Breast epithelium (tissue), 4 donors: ENCODE measurements at regions not wholly inside any gene's neighbourhood (a gene's known extent, or its start where the extent isn't known, plus 50 kb on each side); places are given as distances from the start of the nearest gene placed in this dataset.
A peak's percentile ranks its signal among the peaks of the same experiment; 100 is the strongest.

ENCODE experiments used
- DNase-seq, 2 donors: peaks; one replicate each; pipeline ENCODE4 v3.0.0-alpha.2; 2019; ENCODE audit warnings: low spot score in 2 of 2
- H3K27ac ChIP-seq, 2 donors: fragments of 200-600 bp; sonication (generic) in 1 of 2; one replicate each; pipeline ENCODE4 v1.5.1; 2016 to 2019; ENCODE audit warnings: mild to moderate bottlenecking in 1 of 2
- H3K27me3 ChIP-seq, 2 donors: fragments of 200-600 bp; sonication (generic) in 1 of 2; one replicate each; pipeline versions ENCODE4 v1.5.1 to v1.6.0; 2017 to 2019; ENCODE audit warnings: control low read depth in 1 of 2, mild to moderate bottlenecking in 1 of 2
- H3K36me3 ChIP-seq: fragments of 200-600 bp; one replicate; pipeline ENCODE4 v1.5.1; 2019
- H3K4me1 ChIP-seq, 2 donors: fragments of 200-600 bp; sonication (generic); one replicate each; pipeline ENCODE4 v1.5.1; 2016 to 2019; ENCODE audit warnings: control low read depth in 1 of 2
- H3K4me3 ChIP-seq, 3 donors: fragments of 200-600 bp; sonication (generic); 1 replicate in 2 of 3; 2 replicates in 1 of 3; pipeline ENCODE4 v1.5.1; 2016 to 2019; ENCODE audit warnings: mild to moderate bottlenecking in 3 of 3, moderate library complexity in 2 of 3
- H3K9me3 ChIP-seq, 2 donors: fragments of 200-600 bp; sonication (generic) in 1 of 2; one replicate each; pipeline ENCODE4 v1.5.1; 2016 to 2019; ENCODE audit warnings: control low read depth in 1 of 2
- CTCF ChIP-seq, 3 donors: fragments of 450-650 bp; IDR thresholded peaks; one replicate each; pipeline ENCODE4 v1.5.1; 2016 to 2017; ENCODE audit warnings: antibody characterized with exemption in 3 of 3, mild to moderate bottlenecking in 3 of 3, moderate library complexity in 3 of 3
- POLR2A ChIP-seq: fragments of 450-650 bp; IDR thresholded peaks from one replicate; pipeline ENCODE4 v1.6.1; 2016; ENCODE audit warnings: antibody characterized with exemption, mild to moderate bottlenecking, moderate library complexity
- POLR2AphosphoS5 ChIP-seq, 3 donors: sonication (generic); formaldehyde crosslinking; IDR thresholded peaks; one replicate each; pipeline ENCODE4 v1.6.1; 2017; ENCODE audit warnings: antibody characterized with exemption in 3 of 3
- intact Hi-C: fragments of 100-400 bp; cut with DNase I; formaldehyde crosslinking; loops from one replicate; pipeline ENCODE4 v1.15.1; 2023; ENCODE audit warnings: low total_unique reads

- Histone ChIP-seq H3K36me3 (no peaks in the 10 kb centered on the region), H3K4me1 (no peaks in the 10 kb centered on the region), H3K4me3 (no peak overlapping the region), H3K27me3 (no peaks in the 10 kb centered on the region), H3K9me3 (no peaks in the 10 kb centered on the region), H3K27ac (peak overlapping the region; percentile 36 to 59)
- peak in 1 of 2 donors; percentile 65 for DNase-seq
- TF ChIP-seq CTCF (IDR thresholded peaks at IDR 0.05) = no peak
- TF ChIP-seq POLR2AphosphoS5 (IDR thresholded peaks at IDR 0.05) = no peak
- no peak for TF ChIP-seq POLR2A
- intact Hi-C loops = no loop called here
Observed at GRCh38 chr2:2743164-2743571, 412.1 kb upstream of the MYT1L start.

GRCh38 chr2:2742726-2743125 lies 411.7 kb upstream of the MYT1L start:
- Histone ChIP-seq H3K27ac (no peak overlapping the region), H3K27me3 (no peaks in the 10 kb centered on the region), H3K4me1 (no peaks in the 10 kb centered on the region), H3K36me3 (no peaks in the 10 kb centered on the region), H3K9me3 (no peaks in the 10 kb centered on the region), H3K4me3 (no peak overlapping the region)
- intact Hi-C loops = no loop called here
- no peak for DNase-seq
- no peak for TF ChIP-seq POLR2AphosphoS5 (IDR thresholded peaks at IDR 0.05)
- TF ChIP-seq POLR2A = no peak
- no peak for TF ChIP-seq CTCF (IDR thresholded peaks at IDR 0.05)

- DNase-seq = no peak
- intact Hi-C loops = no loop called here
- no peak for TF ChIP-seq CTCF (IDR thresholded peaks at IDR 0.05)
- no peak for TF ChIP-seq POLR2AphosphoS5 (IDR thresholded peaks at IDR 0.05)
- TF ChIP-seq POLR2A = no peak
- Histone ChIP-seq H3K36me3 (no peaks in the 10 kb centered on the region), H3K27me3 (no peaks in the 10 kb centered on the region), H3K4me1 (no peaks in the 10 kb centered on the region), H3K27ac (no peak overlapping the region), H3K9me3 (no peaks in the 10 kb centered on the region), H3K4me3 (no peak overlapping the region)
Observed at GRCh38 chr2:2740238-2740775, 409.2 kb upstream of the MYT1L start.

- Histone ChIP-seq H3K36me3 (no peaks in the 10 kb centered on the region), H3K9me3 (no peaks in the 10 kb centered on the region), H3K27me3 (no peaks in the 10 kb centered on the region), H3K4me3 (no peak overlapping the region), H3K4me1 (no peaks in the 10 kb centered on the region), H3K27ac (peak overlapping the region in 1 of 2 donors; percentile 19)
- intact Hi-C loops = loop anchor here (10.0 kb wide), 1 partner anchor 1365 kb away; no protein-coding TSS in a partner anchor
- peak in 1 of 2 donors; percentile 79 for DNase-seq
- TF ChIP-seq CTCF (IDR thresholded peaks at IDR 0.05) (no peak), POLR2A (no peak), POLR2AphosphoS5 (IDR thresholded peaks at IDR 0.05) (no peak)
Observed at GRCh38 chr2:2739231-2739795, 408.2 kb upstream of the MYT1L start.

GRCh38 chr2:2738684-2739083 lies 407.6 kb upstream of the MYT1L start:
- H3K4me1 ChIP-seq = no peaks in the 10 kb centered on the region
- intact Hi-C loops = loop anchor here (10.0 kb wide), 1 partner anchor 1364 kb away; no protein-coding TSS in a partner anchor
- H3K27ac ChIP-seq = peak overlapping the region in 1 of 2 donors; percentile 19
- H3K36me3 ChIP-seq = no peaks in the 10 kb centered on the region
- H3K27me3 ChIP-seq = peaks cover 0 to 3% of the 10 kb centered on the region in 2 donors
- no peak for TF ChIP-seq POLR2AphosphoS5 (IDR thresholded peaks at IDR 0.05)
- no peak for TF ChIP-seq CTCF (IDR thresholded peaks at IDR 0.05)
- no peak for TF ChIP-seq POLR2A
- no peaks in the 10 kb centered on the region for H3K9me3 ChIP-seq
- H3K4me3 ChIP-seq = no peak overlapping the region
- no peak for DNase-seq
